SK-N-MC (cell line): ENCODE measurements at regions not wholly inside any gene's neighbourhood (a gene's known extent, or its start where the extent isn't known, plus 50 kb on each side); places are given as distances from the start of the nearest gene placed in this dataset.

Experiments
- EZH2 ChIP-seq: fragments of 200-600 bp; sonication (generic); IDR thresholded peaks from one replicate; pipeline ENCODE4 v1.6.1; 2017; ENCODE audit warnings: antibody characterized with exemption
- POLR2AphosphoS5 ChIP-seq: IDR thresholded peaks from 2 replicates; pipeline ENCODE4 v1.6.1; 2012; ENCODE audit warnings: mild to moderate bottlenecking, low read depth, low read length, borderline replicate concordance

GRCh38 chr18:22332590-22332989 is 85.1 kb downstream of the CTAGE1 start:
- TF ChIP-seq EZH2 (no peak), POLR2AphosphoS5 (no peak)
